AG20443 (cell line): ENCODE measurements at regions not wholly inside any gene's neighbourhood (a gene's known extent, or its start where the extent isn't known, plus 50 kb on each side); places are given as distances from the start of the nearest gene placed in this dataset.

ENCODE experiments used
- DNase-seq: peaks from one replicate; pipeline ENCODE4 v3.0.0; 2012; ENCODE audit warnings: low spot score, mixed read lengths

DNA sequence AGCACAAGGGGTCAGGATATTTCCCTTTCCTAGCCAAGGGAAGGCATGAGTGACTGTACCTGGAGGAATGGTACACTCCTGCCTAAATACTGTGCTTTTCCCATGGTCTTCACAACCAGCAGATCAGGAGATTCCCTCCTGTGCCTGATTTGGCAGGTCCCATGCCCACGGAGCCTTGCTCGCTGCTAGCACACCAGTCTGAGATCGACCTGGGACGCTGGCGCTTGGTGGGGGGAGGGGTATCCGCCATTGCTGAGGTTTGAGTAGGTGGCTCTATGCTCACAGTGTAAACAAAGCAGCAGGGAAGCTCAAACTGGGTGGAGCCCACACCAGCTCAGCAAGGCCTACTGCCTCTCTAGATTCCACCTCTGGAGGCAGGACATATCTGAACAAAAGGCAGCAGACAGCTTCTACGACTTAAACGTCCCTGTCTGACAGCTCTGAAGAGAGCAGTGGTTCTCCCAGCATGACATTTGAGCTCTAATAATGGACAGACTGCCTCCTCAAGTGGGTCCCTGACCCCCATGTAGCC, 486.0 kb upstream of the CHRM3 start:
- no peak for DNase-seq

DNA sequence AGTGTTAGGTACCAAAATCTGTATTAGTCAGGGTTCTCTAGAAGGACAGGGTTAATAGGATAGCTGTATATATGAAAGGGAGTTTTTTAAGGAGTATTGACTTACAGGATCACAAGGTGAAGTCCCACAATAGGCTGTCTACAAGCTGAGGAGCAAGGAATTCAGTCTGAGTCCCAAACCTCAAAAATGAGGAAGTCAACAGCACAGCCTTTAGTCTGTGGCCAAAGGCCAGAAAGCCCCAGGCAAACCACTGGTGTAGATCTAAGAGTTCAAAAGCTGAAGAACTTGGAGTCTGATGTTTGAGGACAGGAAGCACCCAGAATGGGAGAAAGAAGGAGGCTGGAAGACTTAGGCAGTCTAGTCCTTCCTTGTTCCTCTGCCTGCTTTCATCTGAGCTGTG, 487.5 kb upstream of the CHRM3 start:
- no peak for DNase-seq

DNA sequence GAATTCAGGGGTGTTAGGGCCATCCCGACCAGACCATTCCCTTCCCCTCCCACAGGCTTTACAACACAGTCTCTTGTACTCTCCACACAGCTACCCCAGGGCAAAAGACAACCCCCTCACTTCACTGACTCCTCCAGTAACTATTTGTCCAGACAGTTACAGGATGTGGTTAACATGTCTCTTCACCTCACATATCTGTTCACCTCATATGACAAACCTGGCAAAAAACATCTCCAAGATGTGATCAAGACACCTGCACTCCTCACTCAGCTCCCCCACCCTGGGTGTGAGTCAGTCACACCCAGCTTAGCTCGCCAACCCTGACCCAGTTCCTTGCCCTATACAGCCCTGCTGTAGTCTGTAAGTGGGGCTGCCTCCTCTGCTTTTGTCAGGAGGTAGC, 490.5 kb upstream of the CHRM3 start:
- no peak for DNase-seq

DNA sequence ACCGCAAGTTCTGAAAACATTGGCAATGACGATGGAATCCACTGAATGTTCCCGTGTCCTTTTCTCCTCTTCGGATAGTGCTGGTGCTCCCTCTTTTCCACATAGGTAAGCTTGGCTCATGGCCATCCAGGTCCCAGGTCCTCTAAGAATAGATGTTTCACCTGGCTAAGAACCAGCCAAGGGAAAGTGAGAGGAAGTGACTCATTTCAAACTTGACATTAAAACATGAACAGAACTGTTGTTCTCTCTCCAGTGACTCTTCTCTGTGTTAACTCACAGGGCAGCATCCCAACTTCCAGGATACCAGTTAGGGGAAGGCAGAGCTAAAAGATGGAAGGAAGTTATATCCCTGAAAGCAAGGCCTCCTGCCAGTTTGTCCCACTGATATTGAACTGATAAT, 493.8 kb upstream of the CHRM3 start:
- no peak for DNase-seq

DNA sequence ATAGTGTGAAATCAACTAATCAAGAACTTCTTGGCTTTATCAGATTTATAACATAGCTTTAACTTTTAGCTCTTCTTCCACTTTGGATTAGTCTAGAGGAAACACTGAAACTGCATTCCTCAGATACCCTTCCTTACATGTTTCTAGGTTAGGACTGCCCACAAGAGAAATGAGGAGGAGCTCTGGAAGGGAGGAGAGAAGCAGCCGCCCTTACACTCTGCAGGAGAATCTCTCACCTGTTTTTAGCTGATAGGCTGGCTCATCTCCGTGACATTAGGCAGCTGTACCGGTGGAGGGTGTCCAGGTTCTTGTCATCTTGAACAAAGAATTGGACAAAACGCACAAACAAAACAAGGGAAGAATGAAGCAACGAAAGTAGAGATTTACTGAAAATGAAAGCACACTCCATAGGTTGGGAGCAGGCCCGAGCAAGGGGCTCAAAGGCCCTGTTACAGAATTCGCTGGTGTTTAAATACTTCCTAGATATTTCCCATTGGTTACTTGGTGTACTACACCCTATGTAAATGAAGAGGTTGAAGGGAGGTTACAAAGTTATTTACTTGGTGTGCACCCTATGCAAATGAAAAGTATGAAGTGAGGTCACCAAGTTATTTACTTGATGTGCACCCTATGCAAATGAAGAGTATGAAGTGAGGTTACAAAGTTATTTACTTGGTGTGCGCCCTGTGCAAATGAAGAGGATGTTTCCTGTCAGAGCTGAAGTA, 524.9 kb upstream of the CHRM3 start:
- DNase-seq: no peak

DNA sequence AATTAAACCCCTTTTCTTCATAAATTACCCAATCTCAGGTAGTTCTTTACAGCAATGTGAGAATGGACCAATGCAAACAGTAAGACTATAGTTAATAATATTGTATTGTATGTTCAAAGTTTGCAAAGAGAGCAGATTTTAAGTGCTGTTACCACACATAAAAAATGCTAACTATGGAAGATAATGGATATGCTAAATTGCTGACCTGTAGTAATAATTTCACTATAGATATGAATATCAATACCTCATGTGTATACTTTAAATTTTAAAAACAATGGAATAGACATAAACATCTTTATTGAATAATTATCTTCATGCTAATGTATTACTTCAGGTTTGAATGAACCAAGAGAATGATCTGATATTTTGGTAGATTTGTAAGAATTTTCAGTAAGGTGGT, 552.4 kb upstream of the CHRM3 start:
- DNase-seq: no peak

DNA sequence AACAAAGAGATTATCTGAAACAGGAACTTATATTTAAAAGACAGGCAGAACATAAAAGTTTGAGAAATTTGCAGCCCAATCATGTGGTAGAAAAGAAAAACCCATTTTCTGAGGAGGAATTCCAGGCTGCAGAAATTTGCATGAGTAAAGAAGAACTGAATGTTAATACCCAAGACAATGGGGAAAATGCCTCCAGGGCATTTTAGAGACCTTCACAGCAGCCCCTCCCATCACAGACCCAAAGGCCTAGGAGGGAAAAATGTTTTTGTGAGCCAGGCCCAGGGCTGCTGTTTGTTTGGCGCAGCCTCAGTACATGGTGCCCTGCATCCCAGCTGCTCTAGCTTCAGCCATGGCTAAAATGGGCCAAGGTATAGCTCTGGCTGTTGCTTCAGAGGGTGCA, 554.3 kb upstream of the CHRM3 start:
- DNase-seq: no peak

DNA sequence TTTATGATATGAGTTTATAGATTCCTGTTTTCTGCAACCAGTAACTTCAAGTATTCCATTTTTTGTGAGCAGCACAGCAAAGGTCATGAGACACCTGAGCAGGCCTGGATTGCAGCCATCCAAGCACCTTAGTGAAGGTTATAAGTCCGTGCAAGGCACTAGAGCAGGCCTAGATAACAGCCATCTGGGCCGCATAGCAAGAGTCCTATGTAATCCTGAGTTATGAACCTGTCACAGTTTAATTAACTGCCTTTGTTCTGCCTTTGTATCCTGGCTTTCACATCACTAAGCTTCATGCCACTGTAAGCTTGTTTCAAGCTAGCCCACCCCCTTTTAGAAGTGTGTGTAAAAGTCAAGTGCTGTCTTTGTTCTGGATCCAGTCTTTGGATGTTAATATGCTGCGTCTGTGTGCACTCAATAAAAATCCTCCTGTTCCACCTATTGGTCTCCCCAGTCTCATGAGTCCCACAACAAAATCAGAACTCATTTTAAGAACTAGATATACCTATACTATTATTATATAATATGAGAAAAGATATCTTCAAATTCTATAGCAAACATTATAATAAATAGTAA, 556.2 kb upstream of the CHRM3 start:
- DNase-seq: no peak

DNA sequence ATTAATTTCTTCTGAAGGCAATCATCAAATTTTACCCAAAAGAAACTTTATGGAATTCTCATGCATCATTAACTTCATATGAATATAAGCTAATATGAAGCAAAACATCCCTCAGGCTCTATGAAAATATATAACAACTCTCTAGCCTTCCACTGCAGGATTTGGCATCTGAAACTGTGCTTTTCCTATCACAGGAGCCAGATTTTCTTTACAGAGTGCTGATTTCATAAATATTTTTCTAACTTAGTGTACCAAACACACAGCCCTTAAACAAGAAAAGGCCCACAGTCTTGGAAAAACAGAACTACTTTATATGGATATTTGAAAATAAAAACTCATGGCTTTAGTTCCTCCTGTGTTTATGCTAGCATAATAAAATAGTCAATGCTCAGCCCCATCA, 559.5 kb upstream of the CHRM3 start:
- DNase-seq: no peak

DNA sequence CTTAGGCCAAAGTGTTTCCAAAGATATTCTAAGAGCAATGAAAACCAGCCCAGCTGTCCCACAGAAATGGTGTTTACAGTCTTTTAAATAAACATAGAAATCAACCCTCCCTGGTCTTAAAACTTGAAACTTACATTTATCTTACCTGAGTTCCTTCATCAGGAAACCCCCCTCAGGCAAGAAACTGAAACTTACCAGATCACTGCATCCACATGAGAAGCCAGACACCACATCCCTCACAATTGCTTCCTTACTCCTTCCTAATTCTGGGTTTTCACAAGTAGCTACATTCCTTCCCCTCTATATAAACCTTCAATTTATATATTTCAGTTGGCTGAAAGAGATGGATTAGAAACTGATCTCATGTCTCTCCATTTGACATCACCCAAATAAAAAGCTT, 563.0 kb upstream of the CHRM3 start:
- DNase-seq: no peak

DNA sequence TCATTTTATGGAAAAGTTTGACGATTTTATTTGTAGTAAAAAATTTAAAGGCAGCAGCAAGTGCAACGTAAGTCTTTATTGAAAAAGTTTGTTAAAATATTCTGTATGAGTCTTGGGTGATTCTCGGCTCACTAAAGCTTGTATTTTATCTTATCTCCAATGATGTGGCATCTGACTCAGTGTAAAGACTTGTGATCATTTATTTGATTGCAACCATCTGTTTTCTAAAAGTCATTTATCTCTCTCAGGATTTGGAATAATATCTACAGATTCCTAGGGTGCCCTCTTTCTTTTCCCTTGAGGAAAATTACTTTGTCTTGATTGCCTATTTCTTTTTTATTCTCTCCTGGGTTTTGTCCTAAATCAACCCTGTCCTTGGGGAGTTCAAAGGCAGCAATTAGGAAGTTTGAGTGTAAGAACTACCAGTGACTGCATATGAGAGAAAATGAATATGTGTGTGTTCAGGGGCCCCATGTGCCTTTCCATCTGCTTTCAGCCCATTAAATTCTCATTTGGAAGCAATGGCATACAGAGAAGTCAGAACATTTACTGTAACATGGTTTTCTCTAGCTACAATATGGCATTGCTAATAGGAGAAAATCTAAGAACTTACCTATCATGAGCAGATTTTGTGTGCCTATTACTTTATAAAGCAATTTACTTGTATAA, 575.0 kb upstream of the CHRM3 start:
- no peak for DNase-seq

DNA sequence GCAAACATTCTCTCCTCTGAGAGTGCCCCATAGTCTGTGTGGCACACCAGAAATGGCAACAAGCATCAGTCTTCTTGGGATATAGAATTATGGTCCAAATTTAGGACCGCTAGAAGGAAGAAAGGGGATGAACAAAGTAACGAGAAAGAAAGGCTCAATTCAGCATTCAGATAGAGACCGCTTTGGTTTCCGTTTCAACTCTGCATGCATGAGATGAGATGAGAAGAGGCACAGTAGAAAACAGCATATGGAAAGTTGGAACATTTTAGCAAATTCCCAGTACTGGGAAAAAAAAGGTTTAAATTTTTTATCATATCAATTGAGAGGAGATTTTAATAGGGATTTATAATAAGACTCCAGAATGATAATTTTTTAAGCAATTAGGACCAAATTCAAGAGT, 595.5 kb upstream of the CHRM3 start:
- DNase-seq: no peak

DNA sequence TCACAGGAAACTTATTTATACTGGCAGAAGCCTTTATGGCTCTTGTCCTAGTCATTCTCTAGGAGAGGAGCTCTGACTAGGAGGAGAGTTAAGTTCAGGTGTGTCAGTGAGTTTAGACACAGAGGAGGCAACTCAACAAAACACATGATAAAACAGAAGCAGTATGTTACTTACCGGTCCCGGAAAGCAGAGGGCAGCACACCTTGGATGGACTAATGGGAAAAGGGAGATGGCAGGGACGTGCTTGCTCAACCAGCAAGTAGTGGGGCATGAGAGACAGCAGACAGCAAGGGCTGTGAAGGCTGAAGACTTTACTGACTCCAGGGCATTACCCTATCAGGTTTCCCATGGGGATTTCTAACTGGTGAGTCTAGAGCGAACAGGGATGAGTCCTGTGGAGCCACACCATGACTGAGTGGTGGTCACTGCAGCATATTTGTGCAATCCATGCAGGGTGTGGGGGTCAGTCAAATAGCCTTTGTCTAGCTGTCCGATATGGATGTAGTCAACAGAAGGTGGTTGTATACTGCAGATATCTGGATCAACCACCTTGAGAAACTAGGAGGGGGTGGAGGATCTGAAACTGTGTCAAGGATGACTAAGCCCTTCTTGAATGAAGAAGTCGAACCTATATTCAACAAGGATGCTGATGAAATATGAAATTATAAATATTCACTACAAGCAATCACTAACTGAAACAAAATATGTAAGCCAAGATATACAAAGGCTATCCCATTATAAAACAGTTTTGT, 596.3 kb upstream of the CHRM3 start:
- no peak for DNase-seq

DNA sequence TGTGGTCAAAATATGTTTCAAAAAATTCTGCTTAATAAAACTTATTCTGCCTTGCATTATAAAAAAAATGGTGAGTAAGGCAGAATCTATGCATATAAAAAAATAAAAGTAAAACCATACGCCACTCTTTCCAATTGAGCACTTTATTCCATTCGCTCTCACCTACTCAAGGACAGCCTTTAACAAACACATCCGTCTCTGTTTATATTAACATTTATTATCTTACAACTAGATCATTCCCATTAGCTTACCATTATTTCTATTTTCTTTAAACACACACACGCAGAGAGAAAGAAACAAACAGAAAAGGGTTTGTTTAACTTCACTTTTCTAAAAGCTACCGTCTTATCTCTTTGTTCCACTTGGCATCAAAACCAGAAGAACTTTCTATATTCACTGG, 598.9 kb upstream of the CHRM3 start:
- no peak for DNase-seq

DNA sequence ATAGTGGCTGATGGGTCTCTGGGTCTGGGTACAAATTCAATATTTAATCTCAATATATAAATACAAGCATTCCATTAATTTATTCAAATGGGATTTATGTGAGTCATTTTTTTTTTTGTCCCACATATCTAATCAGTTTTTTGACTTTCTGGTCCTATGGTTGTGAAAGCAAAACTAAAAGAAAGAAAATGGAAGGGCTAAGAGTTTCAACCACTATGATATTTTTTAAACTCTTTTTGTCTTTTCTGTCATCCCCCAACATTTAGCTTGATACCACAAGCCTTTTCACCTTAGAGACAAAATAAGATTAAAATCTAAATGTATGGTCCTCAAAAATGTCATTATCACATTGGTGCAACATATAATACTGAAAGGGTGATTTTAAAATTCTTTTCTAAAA, 602.7 kb upstream of the CHRM3 start:
- DNase-seq: no peak

DNA sequence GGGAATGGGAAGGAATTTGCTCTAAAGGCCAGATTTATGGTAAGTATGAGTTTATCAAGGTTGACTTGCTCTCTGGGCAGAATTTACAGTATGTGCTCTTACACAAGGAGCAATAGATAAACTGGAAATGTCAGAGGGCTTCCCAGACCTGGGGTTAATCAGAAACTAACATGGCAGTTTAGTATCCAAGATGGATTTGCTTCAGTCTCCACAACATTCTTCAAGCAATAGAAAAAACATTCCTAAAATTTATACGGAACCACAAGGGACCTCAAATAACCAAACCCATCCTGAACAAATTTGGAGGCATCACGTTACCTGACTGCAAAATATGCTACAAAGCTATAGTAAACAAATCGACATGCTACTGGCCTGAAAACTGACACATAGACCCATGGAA, 606.7 kb upstream of the CHRM3 start:
- no peak for DNase-seq

DNA sequence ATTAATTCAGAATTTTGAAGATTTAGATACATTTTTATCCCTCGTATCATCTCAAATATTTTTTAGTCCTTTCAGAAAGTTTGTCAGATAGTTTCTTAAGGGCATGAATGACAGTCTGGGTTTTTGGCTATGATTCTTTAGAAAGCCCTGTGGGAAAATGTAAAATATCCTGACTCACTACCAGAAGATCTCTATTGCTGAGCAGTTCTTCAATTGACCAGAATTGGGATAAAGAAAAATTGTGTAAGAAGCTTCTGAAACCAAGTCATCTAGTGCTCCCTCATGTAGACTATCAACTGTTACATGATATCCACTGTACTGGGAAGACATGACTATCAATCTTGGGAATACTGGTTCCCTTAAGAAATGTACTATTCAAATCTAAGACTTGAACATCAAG, 608.3 kb upstream of the CHRM3 start:
- no peak for DNase-seq

DNA sequence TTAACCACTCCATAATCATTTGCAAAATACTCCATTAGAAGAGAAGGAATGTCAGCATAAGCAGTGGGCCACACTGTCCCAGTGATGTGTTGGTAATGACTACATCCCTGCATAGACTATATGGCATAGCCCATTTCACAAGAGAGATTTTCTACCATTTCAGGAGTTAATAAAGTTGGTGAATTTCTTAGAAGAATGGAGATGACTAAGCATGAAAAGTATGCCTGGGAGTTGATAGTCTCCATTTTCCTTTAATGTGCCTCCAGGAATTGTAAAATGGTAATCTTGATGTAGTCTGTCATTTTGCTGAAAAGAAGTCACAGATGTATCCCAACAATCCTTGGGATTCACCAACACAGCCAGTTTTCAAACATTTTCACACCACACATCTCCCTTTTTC, 608.8 kb upstream of the CHRM3 start:
- DNase-seq: no peak

DNA sequence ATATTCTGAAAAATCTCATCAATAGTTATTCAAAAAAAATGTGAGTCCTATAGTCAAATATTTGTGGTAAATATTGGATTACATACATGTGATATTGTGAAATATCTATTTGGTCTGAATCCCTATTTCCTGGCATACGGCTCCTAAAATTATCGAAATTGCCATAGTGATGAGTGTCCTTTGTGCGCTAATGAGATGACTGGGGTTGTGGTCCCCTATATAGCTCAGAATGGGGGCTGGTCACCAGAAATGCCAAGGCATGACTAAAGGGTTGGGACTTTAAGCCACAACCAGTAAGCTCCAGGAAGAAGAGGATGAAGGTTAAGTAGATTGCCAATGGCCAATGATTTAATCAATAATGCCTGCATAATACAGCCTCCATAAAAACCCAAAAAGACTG, 610.2 kb upstream of the CHRM3 start:
- DNase-seq: no peak

DNA sequence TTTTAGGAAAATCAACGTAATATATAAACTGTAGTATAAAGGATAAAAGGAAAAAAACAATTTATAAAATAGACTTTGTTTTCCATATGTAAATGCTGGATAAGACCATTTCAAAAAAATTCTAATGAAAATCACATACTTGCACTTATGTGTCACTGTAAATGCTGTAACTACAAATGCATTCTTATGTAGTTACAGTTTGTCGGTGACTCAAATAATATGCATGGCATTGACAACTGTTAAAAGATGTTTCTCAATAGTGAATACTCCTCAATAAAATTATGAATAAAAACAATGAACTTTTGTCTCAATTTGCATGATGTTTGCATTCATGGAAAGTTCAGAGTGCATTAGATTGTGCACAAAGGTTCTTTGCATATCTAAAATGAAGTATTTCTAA, 614.0 kb upstream of the CHRM3 start:
- no peak for DNase-seq

DNA sequence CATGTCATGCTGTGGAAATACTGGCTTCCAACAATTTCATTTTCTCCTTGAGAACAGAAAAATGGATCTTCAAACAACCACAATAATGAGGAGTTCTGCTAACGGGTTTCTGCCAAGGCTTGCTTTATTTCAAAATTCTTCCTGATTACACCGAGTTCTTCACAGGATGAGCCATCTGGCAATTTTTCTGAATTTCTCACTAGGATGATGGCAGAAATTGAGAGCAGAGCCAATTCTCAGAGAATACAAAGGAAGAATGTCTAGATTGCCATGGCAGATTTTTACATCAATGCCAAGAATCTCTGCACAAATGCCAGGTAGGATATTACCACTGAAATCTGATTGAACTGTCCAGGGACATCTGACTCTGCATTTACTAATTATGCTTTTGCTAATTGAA, 619.0 kb upstream of the CHRM3 start:
- DNase-seq: no peak

DNA sequence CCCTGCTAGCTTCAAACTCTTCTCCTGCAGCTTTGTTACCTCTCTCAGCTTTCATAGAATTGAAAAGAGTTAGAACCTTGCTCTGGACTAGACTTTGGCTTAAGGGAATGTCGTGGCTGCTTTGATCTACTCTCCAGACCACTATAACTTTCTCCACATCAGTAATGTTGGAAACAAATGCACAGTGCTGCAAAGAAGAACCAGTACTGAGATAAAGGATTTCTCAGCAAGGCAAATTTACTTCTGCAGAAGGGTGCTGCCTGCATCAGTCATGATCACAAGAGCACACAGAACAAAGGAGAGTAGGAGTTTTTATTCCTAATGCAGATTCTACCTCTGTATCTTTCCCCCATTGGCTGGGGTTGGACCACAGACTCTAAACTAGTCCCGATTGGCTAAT, 621.6 kb upstream of the CHRM3 start:
- DNase-seq: no peak

DNA sequence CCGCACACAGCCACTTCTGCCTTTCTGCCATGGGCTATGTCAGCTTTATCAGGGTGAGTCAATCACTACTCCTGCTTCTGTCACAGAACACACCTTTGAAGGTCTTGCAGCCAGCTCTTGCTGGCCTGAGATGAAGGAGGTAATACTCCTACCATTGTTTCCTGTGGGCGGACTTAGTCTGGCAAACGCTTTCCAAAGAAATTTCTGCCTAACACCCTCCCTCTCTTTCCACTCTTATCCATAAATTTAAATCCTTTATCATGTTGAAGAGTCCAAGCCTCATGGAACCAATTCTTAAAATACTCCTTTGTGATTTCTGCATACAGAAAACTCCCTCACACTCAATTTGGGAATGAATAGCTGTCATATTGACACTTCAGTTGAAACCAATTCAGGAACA, 633.1 kb upstream of the CHRM3 start:
- DNase-seq: no peak
